Cortex of kidney (tissue), 1 donor: ENCODE measurements at regions not wholly inside any gene's neighbourhood (a gene's known extent, or its start where the extent isn't known, plus 50 kb on each side); places are given as distances from the start of the nearest gene placed in this dataset.
"Not testable (repeated sequence)": the region's sequence is repeated elsewhere in the genome, so short reads cannot be mapped to it uniquely, and the experiment has no call there.

Experiments
- DNase-seq: peaks from one replicate; lab custom pipeline; 2025; lab: John Stamatoyannopoulos, UW

GRCh38 chr4:3880615-3881120 is 114.5 kb downstream of the ADRA2C start:
- DNase-seq = no peak

GRCh38 chr4:3882316-3882885 is 116.2 kb downstream of the ADRA2C start:
- DNase-seq = not testable (repeated sequence)

GRCh38 chr4:3884261-3884660 is 118.1 kb downstream of the ADRA2C start:
- not testable (repeated sequence) for DNase-seq

- not testable (repeated sequence) for DNase-seq
Measured at GRCh38 chr4:3893590-3893989, 127.4 kb downstream of the ADRA2C start.

- not testable (repeated sequence) for DNase-seq
Measured at GRCh38 chr4:3894086-3894959, 128.1 kb downstream of the ADRA2C start.

- no peak for DNase-seq
Measured at GRCh38 chr4:3896441-3896840, 130.3 kb downstream of the ADRA2C start.

- DNase-seq = not testable (repeated sequence)
Measured at GRCh38 chr4:3896871-3897578, 130.8 kb downstream of the ADRA2C start.

GRCh38 chr4:3898098-3898497 is 131.9 kb downstream of the ADRA2C start:
- no peak for DNase-seq

GRCh38 chr4:3898928-3899327 is 132.7 kb downstream of the ADRA2C start:
- DNase-seq = not testable (repeated sequence)

GRCh38 chr4:3904264-3904955 is 138.2 kb downstream of the ADRA2C start:
- DNase-seq = not testable (repeated sequence)

GRCh38 chr4:3909616-3910015 is 143.4 kb downstream of the ADRA2C start:
- DNase-seq = not testable (repeated sequence)

GRCh38 chr4:3910161-3910950 is 144.2 kb downstream of the ADRA2C start:
- DNase-seq = not testable (repeated sequence)

- no peak for DNase-seq
Measured at GRCh38 chr4:3911252-3911856, 145.2 kb downstream of the ADRA2C start.

GRCh38 chr4:3914511-3914910 is 148.3 kb downstream of the ADRA2C start:
- not testable (repeated sequence) for DNase-seq

GRCh38 chr4:3919509-3919908 is 153.3 kb downstream of the ADRA2C start:
- DNase-seq = not testable (repeated sequence)

GRCh38 chr4:3921902-3922301 is 155.7 kb downstream of the ADRA2C start:
- DNase-seq = not testable (repeated sequence)

- not testable (repeated sequence) for DNase-seq
Measured at GRCh38 chr4:3925841-3926240, 159.7 kb downstream of the ADRA2C start.

GRCh38 chr4:3926271-3926670 is 160.1 kb downstream of the ADRA2C start:
- DNase-seq = not testable (repeated sequence)

- not testable (repeated sequence) for DNase-seq
Measured at GRCh38 chr4:3926969-3927755, 161.0 kb downstream of the ADRA2C start.

GRCh38 chr4:3929431-3929830 is 163.2 kb downstream of the ADRA2C start:
- DNase-seq = not testable (repeated sequence)
